Loucy (cell line): ENCODE measurements at regions not wholly inside any gene's neighbourhood (a gene's known extent, or its start where the extent isn't known, plus 50 kb on each side); places are given as distances from the start of the nearest gene placed in this dataset.
A peak's percentile ranks its signal among the peaks of the same experiment; 100 is the strongest.
"Not testable (repeated sequence)": the region's sequence is repeated elsewhere in the genome, so short reads cannot be mapped to it uniquely, and the experiment has no call there.

Experiments
- H2AFZ ChIP-seq: fragments of 200-600 bp; sonication (generic); 2 replicates; pipeline ENCODE4 v1.6.0; 2016; ENCODE audit warnings: antibody characterized with exemption, mild to moderate bottlenecking, low read length, moderate library complexity
- H3F3A ChIP-seq: fragments of 200-600 bp; 2 replicates; pipeline ENCODE4 v1.6.0; 2016; ENCODE audit warnings: antibody characterized with exemption, low read depth, mild to moderate bottlenecking
- H3K27me3 ChIP-seq: fragments of 200-600 bp; sonication (generic); 2 replicates; pipeline ENCODE4 v1.6.1; 2014; ENCODE audit warnings: low read length, mild to moderate bottlenecking; ENCODE audit not compliant: insufficient read depth, poor library complexity, severe bottlenecking
- H3K36me3 ChIP-seq: fragments of 200-600 bp; sonication (generic); 2 replicates; pipeline ENCODE4 v1.6.1; 2016; ENCODE audit warnings: low read length; ENCODE audit not compliant: insufficient read depth
- H3K4me1 ChIP-seq: fragments of 200-600 bp; sonication (generic); 2 replicates; pipeline ENCODE4 v1.5.1; 2014; ENCODE audit warnings: low read length, mild to moderate bottlenecking; ENCODE audit not compliant: insufficient read depth, poor library complexity, severe bottlenecking
- H3K4me2 ChIP-seq: fragments of 200-600 bp; sonication (generic); 2 replicates; pipeline ENCODE4 v1.6.0; 2014; ENCODE audit warnings: antibody characterized with exemption, low read length, low read depth, mild to moderate bottlenecking; ENCODE audit not compliant: poor library complexity, severe bottlenecking
- H3K4me3 ChIP-seq: fragments of 200-600 bp; sonication (generic); 2 replicates; pipeline ENCODE4 v1.5.1; 2014; ENCODE audit warnings: low read length, mild to moderate bottlenecking, mixed read lengths; ENCODE audit not compliant: poor library complexity, severe bottlenecking
- H3K79me2 ChIP-seq: fragments of 200-600 bp; sonication (generic); 2 replicates; pipeline ENCODE4 v1.6.1; 2014; ENCODE audit warnings: low read length; ENCODE audit not compliant: insufficient read depth
- H3K9ac ChIP-seq: fragments of 200-600 bp; sonication (generic); 2 replicates; pipeline ENCODE4 v1.6.0; 2014; ENCODE audit warnings: mild to moderate bottlenecking, low read depth, low read length, moderate library complexity; ENCODE audit not compliant: poor library complexity, severe bottlenecking
- H3K9me2 ChIP-seq: fragments of 200-600 bp; sonication (generic); replicated peaks from 2 replicates; pipeline ENCODE4 v1.6.1; 2016; ENCODE audit warnings: low read depth, low read length, mixed read lengths
- H3K9me3 ChIP-seq: fragments of 200-600 bp; sonication (generic); 2 replicates; pipeline ENCODE4 v1.6.1; 2014; ENCODE audit warnings: mild to moderate bottlenecking, antibody characterized with exemption, low read length, low read depth; ENCODE audit not compliant: insufficient read depth
- H4K20me1 ChIP-seq: fragments of 200-600 bp; sonication (generic); 2 replicates; pipeline ENCODE4 v1.6.0; 2014; ENCODE audit warnings: antibody characterized with exemption, low read length, mild to moderate bottlenecking; ENCODE audit not compliant: insufficient read depth, poor library complexity, severe bottlenecking
- EZH2phosphoT487 ChIP-seq: fragments of 200-600 bp; IDR thresholded peaks from 2 replicates; pipeline ENCODE4 v1.6.1; 2018; ENCODE audit warnings: antibody characterized with exemption, mild to moderate bottlenecking, moderate library complexity, borderline replicate concordance
- TF ChIP-seq, protein P1 (sequence below): fragments of 200-600 bp; sonication (generic); conservative IDR thresholded peaks from 2 replicates; pipeline ENCODE4 v1.5.1; 2014; ENCODE audit warnings: mild to moderate bottlenecking, antibody characterized with exemption, low read length

DNA sequence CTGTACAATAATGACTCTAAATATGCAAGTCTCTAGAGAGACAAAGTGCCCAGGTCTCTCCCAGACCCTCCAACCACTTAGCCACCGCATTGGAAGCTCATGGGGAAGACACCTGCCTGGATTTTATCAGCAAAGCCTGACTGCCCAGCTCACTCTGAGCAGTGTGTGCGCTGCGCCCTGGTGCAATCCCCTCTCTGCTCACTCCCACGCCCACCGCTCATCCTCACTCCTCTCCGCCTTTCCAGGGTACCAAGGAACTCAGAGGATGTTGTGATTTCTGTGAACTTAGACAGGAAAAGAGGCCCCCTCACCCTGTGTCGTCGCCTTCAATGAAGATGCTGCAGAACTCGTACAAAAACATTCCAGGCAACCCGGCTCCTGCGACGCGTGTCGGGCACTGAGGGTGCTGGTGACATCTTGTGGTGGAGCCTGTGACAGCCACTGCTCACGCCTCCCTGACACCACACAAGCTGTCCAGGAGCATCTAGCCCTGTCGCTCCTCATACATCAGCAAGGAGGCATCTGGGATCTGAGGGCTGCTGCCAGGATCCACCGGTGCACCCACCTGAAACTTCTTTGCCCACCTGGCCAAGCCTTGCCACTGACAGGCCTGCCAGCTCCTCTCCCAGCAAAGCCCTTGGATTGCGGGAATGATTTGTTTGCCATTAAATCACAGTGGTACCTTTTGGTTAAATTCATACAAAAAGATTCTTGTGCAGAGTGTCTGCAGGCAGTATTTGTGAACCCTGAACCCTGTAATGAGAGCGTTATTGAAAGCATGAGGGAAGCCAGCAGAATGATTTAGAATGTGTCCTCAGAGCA lies 220.4 kb downstream of the ZNF516 start:
- Histone ChIP-seq H3F3A (no peaks in the 10 kb centered on the region), H3K9me2 (no peaks in the 10 kb centered on the region), H3K4me2 (no peak overlapping the region), H3K4me1 (no peaks in the 10 kb centered on the region), H3K9ac (no peak overlapping the region), H3K27me3 (no peaks in the 10 kb centered on the region), H3K9me3 (no peaks in the 10 kb centered on the region), H3K4me3 (no peak overlapping the region), H2AFZ (no peak overlapping the region), H4K20me1 (no peaks in the 10 kb centered on the region), H3K79me2 (no peaks in the 10 kb centered on the region), H3K36me3 (no peaks in the 10 kb centered on the region)
- TF ChIP-seq, protein P1, sequence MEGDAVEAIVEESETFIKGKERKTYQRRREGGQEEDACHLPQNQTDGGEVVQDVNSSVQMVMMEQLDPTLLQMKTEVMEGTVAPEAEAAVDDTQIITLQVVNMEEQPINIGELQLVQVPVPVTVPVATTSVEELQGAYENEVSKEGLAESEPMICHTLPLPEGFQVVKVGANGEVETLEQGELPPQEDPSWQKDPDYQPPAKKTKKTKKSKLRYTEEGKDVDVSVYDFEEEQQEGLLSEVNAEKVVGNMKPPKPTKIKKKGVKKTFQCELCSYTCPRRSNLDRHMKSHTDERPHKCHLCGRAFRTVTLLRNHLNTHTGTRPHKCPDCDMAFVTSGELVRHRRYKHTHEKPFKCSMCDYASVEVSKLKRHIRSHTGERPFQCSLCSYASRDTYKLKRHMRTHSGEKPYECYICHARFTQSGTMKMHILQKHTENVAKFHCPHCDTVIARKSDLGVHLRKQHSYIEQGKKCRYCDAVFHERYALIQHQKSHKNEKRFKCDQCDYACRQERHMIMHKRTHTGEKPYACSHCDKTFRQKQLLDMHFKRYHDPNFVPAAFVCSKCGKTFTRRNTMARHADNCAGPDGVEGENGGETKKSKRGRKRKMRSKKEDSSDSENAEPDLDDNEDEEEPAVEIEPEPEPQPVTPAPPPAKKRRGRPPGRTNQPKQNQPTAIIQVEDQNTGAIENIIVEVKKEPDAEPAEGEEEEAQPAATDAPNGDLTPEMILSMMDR, result peak; percentile 42
- no peak for TF ChIP-seq EZH2phosphoT487

DNA sequence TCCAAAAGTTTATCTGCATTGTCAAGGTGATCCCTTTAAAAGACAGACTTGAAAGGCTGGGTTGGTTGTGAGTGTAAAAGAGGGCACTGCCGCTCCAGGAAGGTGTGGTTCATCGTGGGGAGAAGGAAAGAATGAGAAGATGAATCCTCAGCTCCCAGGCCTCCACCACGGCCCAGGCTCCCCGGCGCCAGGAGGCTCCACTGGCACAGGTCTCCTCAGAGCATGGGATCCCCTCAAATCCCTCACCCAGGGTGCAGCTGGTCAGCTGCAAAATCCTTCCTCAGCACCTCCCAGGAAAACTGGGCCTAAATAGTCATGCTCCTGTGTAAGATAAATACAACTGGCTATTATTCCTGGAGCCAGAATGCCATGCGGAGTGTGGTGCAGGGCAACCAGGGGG lies 221.1 kb downstream of the ZNF516 start:
- H3K4me3 ChIP-seq, result no peak overlapping the region
- no peaks in the 10 kb centered on the region for H3K9me3 ChIP-seq
- H3K4me1 ChIP-seq, result no peaks in the 10 kb centered on the region
- no peak overlapping the region for H3K4me2 ChIP-seq
- TF ChIP-seq, protein P1, result no peak
- TF ChIP-seq EZH2phosphoT487, result no peak
- H3F3A ChIP-seq, result no peaks in the 10 kb centered on the region
- H3K27me3 ChIP-seq, result no peaks in the 10 kb centered on the region
- no peak overlapping the region for H3K9ac ChIP-seq
- no peaks in the 10 kb centered on the region for H3K79me2 ChIP-seq
- H3K36me3 ChIP-seq, result no peaks in the 10 kb centered on the region
- H3K9me2 ChIP-seq, result no peaks in the 10 kb centered on the region
- H4K20me1 ChIP-seq, result no peaks in the 10 kb centered on the region
- H2AFZ ChIP-seq, result no peak overlapping the region

DNA sequence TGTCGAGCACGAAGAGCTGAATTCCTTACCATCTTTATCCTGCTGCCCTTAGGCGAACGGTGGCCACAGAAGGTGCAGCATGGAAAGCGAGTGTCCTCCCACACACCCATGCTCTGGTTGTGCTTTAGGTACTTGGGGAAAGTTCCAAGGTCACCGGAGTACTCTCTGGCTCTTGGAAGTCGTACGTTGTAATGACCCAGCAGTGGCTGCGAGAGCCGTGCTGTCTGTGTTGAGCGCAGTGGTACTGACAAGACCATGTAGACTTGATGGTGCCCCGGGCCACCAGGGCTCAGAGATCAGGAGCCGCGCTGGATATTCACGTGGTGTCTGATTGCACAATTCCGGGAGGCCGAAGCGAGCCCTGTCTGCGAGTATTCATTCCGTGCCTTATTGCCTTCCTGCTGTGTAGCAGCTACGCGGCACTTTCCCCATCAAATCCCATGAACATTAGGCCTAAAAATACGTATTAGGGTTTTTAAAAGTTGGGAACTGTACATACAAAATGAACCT lies 222.0 kb downstream of the ZNF516 start:
- Histone ChIP-seq H3K36me3 (no peaks in the 10 kb centered on the region), H3K79me2 (no peaks in the 10 kb centered on the region), H3K9me2 (no peaks in the 10 kb centered on the region), H3K9me3 (no peaks in the 10 kb centered on the region), H3F3A (no peaks in the 10 kb centered on the region), H3K4me2 (no peak overlapping the region), H3K4me1 (no peaks in the 10 kb centered on the region), H2AFZ (no peak overlapping the region), H3K9ac (no peak overlapping the region), H3K27me3 (no peaks in the 10 kb centered on the region), H3K4me3 (no peak overlapping the region), H4K20me1 (no peaks in the 10 kb centered on the region)
- TF ChIP-seq, protein P1, result no peak
- TF ChIP-seq EZH2phosphoT487, result no peak

DNA sequence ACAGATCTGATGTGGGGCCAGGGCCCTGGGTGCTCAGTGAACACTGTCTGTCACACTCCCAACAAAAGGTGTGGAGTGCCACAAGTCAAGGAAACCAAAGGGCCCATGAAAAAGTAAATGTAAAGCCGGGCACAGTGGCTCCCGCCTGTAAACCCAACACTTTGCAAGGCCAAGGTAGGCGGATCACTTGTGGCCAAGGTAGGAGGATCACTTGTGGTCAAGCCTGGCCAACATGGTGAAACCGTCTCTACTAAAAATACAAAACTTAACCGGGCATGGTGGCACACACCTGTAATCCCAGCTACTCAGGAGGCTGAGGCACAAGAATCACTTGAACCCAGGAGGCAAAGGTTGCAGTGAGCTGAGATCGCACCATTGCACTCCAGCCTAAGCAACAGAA lies 227.6 kb downstream of the ZNF516 start:
- H2AFZ ChIP-seq, H3K9me3 ChIP-seq, H3K4me3 ChIP-seq, H3K9me2 ChIP-seq, H3K36me3 ChIP-seq, H4K20me1 ChIP-seq, H3K27me3 ChIP-seq, H3F3A ChIP-seq, H3K4me2 ChIP-seq, H3K79me2 ChIP-seq, H3K4me1 ChIP-seq, H3K9ac ChIP-seq: not testable (repeated sequence)
